GM23338 (cell line): ENCODE measurements at regions not wholly inside any gene's neighbourhood (a gene's known extent, or its start where the extent isn't known, plus 50 kb on each side); places are given as distances from the start of the nearest gene placed in this dataset.
A peak's percentile ranks its signal among the peaks of the same experiment; 100 is the strongest.

ENCODE experiments used
- ATAC-seq: fragments of 200-7000 bp; cut with Tn5 transposase; 3 replicates; pipeline ENCODE4 v1.9.1; 2020
- DNase-seq: peaks from one replicate; pipeline ENCODE4 v3.0.0-alpha.2; 2015; ENCODE audit warnings: low spot score
- H2AFZ ChIP-seq: fragments of 200-600 bp; sonication (generic); 2 replicates; pipeline ENCODE4 v1.8.0; 2016; ENCODE audit warnings: antibody characterized with exemption, mild to moderate bottlenecking, moderate library complexity
- H3F3A ChIP-seq: fragments of 200-600 bp; sonication (generic); replicated peaks from 2 replicates; pipeline ENCODE4 v1.8.0; 2017; ENCODE audit warnings: antibody characterized with exemption, mixed run types, low read depth
- H3K27ac ChIP-seq: fragments of 200-600 bp; sonication (generic); 2 replicates; pipeline ENCODE4 v1.6.1; 2016; ENCODE audit warnings: low read depth
- H3K27me3 ChIP-seq: fragments of 200-600 bp; sonication (generic); 2 replicates; pipeline ENCODE4 v1.8.0; 2016; ENCODE audit warnings: mild to moderate bottlenecking, mixed run types, moderate library complexity; ENCODE audit not compliant: insufficient read depth
- H3K36me3 ChIP-seq: fragments of 200-600 bp; sonication (generic); 2 replicates; pipeline ENCODE4 v1.8.0; 2016; ENCODE audit warnings: mild to moderate bottlenecking; ENCODE audit not compliant: insufficient read depth
- H3K4me1 ChIP-seq: fragments of 200-600 bp; sonication (generic); 2 replicates; pipeline ENCODE4 v1.8.0; 2016; ENCODE audit warnings: mild to moderate bottlenecking, moderate library complexity; ENCODE audit not compliant: insufficient read depth
- H3K4me2 ChIP-seq: fragments of 200-600 bp; sonication (generic); 2 replicates; pipeline ENCODE4 v1.7.1; 2017; ENCODE audit warnings: mixed run types
- H3K4me3 ChIP-seq: fragments of 200-600 bp; sonication (generic); 2 replicates; pipeline ENCODE4 v1.6.1; 2016; ENCODE audit warnings: mixed run types
- H3K79me2 ChIP-seq: fragments of 200-600 bp; sonication (generic); replicated peaks from 2 replicates; pipeline ENCODE4 v1.8.0; 2017; ENCODE audit warnings: mild to moderate bottlenecking; ENCODE audit not compliant: insufficient read depth
- H3K9me2 ChIP-seq: fragments of 200-600 bp; sonication (generic); 2 replicates; pipeline ENCODE4 v1.8.0; 2017; ENCODE audit not compliant: insufficient read depth
- H4K20me1 ChIP-seq: fragments of 200-600 bp; sonication (generic); replicated peaks from 2 replicates; pipeline ENCODE4 v1.8.0; 2017; ENCODE audit warnings: mild to moderate bottlenecking; ENCODE audit not compliant: insufficient read depth
- H3K27ac Mint-ChIP-seq: 2 replicates; pipeline ENCODE4 v1.8.0; 2020; ENCODE audit warnings: inconsistent platforms, mild to moderate bottlenecking, moderate library complexity, mixed read lengths
- H3K27me3 Mint-ChIP-seq: 3 replicates; pipeline ENCODE4 v1.8.0; 2022; ENCODE audit warnings: low read depth, mild to moderate bottlenecking, moderate library complexity, mixed read lengths, inconsistent platforms; ENCODE audit not compliant: insufficient read depth, poor library complexity
- H3K36me3 Mint-ChIP-seq: 3 replicates; pipeline ENCODE4 v1.8.0; 2021; ENCODE audit warnings: low read depth, mild to moderate bottlenecking, inconsistent platforms, moderate library complexity, mixed read lengths
- H3K4me1 Mint-ChIP-seq: 3 replicates; pipeline ENCODE4 v1.8.0; 2020; ENCODE audit warnings: mild to moderate bottlenecking, inconsistent platforms, mixed read lengths
- H3K4me3 Mint-ChIP-seq: 3 replicates; pipeline ENCODE4 v1.8.0; 2021; ENCODE audit warnings: moderate library complexity, mild to moderate bottlenecking, inconsistent platforms, mixed read lengths
- H3K9me3 Mint-ChIP-seq: 3 replicates; pipeline ENCODE4 v1.8.0; 2020; ENCODE audit warnings: moderate library complexity, mild to moderate bottlenecking, inconsistent platforms, mixed read lengths
- CREB1 ChIP-seq: fragments of 250-450 bp; sonication (Bioruptor Pico); IDR thresholded peaks from 2 replicates; pipeline ENCODE4 v1.5.0; 2020; ENCODE audit warnings: low read depth, mild to moderate bottlenecking, moderate library complexity
- EZH2 ChIP-seq: fragments of 200-600 bp; sonication (generic); IDR thresholded peaks from one replicate; pipeline ENCODE4 v1.8.0; 2017; ENCODE audit warnings: antibody characterized with exemption, mild to moderate bottlenecking, low read depth; ENCODE audit not compliant: unreplicated experiment
- EZH2phosphoT487 ChIP-seq: fragments of 200-600 bp; sonication (generic); IDR thresholded peaks from one replicate; pipeline ENCODE4 v1.8.1; 2018; ENCODE audit warnings: antibody characterized with exemption; ENCODE audit not compliant: unreplicated experiment
- JUNB ChIP-seq: IDR thresholded peaks from one replicate; pipeline ENCODE4 v1.6.1; 2016; ENCODE audit warnings: antibody characterized with exemption; ENCODE audit not compliant: unreplicated experiment
- NANOG ChIP-seq: IDR thresholded peaks from 2 replicates; pipeline ENCODE4 v1.6.1; 2016; ENCODE audit warnings: antibody characterized with exemption, borderline replicate concordance
- POLR2AphosphoS5 ChIP-seq: IDR thresholded peaks from 2 replicates; pipeline ENCODE4 v1.6.1; 2016; ENCODE audit warnings: antibody characterized with exemption, low read depth
- ZNF331 ChIP-seq: fragments of 250-450 bp; sonication (Bioruptor Pico); IDR thresholded peaks from 2 replicates; pipeline ENCODE4 v1.5.0; 2020; ENCODE audit warnings: low read depth, mild to moderate bottlenecking, moderate library complexity
- TF ChIP-seq, protein P1 (sequence below), 2 experiments: fragments of 200-600 bp in 1 of 2; sonication (generic) in 1 of 2; conservative IDR thresholded peaks; 2 replicates each; pipeline versions ENCODE4 v1.5.1 to v1.6.1; 2016 to 2017; ENCODE audit warnings: antibody characterized with exemption in 2 of 2, low read depth in 2 of 2, mild to moderate bottlenecking in 2 of 2, moderate library complexity in 1 of 2
- TF ChIP-seq, protein P2 (sequence below): fragments of 250-450 bp; sonication (Bioruptor Pico); IDR thresholded peaks from 2 replicates; pipeline ENCODE4 v1.5.0; 2020; ENCODE audit warnings: mild to moderate bottlenecking, moderate library complexity
- TF ChIP-seq, protein P3 (sequence below): IDR thresholded peaks from 2 replicates; pipeline ENCODE4 v1.6.1; 2016; ENCODE audit warnings: antibody characterized with exemption
- TF ChIP-seq, protein P4 (sequence below): IDR thresholded peaks from one replicate; pipeline ENCODE4 v1.6.1; 2018; ENCODE audit warnings: antibody characterized with exemption; ENCODE audit not compliant: unreplicated experiment

DNA sequence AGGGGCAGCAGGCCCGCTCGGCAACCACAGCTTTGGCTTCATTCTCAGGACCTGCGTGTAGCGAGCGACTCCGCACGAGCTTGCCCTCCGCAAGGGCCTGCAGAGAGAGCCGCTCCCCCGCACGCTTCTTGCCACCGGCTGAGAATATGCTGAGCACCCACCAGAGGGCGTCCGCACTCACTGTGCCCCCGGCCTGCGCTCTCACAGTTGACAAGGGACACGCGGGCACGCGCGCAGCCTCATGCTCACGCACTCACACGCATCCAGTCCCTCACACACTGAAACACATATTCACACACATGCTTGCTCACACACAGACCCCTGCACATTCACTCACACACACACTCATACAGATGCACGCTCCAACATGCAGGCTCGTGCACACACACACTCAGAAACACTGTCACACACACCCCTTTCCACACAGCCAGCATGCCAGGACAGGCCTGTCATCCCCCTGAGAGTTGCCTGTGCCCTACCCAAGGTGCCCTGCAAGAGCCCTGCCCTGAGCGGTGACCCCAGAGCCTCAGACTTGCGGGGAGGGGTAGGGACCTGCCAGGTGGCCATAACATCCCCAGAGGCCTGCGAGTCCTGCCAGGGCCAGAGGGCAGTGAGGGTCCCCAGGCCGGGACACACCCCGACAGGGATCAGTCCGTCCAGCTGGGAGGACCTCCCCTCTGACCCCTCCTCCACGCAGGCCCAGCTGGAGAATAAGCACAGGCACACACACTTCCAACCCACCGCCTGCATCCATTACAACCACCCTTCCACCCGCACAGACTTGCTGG, 174.1 kb downstream of the BMP7 start (continued):
- TF ChIP-seq CREB1 (CRISPR knock-in tag): 0 out of 2 replicates have a peak, but pooled peaks have one; percentile 21

DNA sequence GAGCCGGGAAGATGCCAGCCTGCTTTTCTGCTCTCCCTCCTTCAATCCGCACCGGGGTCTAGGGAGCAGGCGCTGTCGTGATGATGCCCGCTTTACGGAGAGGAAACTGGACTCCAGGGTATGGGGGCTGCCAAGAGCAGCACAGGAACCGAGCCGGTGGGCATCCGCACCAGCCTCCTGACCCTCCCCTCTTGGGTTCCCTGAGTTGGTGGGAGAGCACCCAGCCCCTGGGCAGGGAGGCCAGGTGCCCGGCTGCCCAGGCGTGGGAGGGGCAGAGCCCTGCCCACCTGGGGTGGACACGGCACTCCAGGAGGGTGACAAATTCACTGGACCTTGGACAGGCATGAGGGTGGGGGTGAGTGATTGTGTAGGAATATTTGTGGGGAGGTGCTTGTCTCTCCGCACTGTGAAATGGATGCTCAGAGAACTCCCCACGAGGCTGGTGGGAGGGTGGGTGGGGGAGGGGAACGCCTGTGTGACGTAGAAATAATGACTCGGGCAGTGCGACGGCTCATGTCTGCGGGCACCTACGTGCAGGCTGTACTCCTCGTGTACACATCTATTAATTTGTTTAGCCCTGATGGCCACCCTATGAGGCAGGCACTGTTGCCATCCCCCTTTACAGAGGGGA, 173.4 kb downstream of the BMP7 start:
- H3K9me3 Mint-ChIP-seq: no peaks in the 10 kb centered on the region; the same call in 2 of the 3 replicates
- no peaks in the 10 kb centered on the region for H3K36me3 Mint-ChIP-seq
- Histone ChIP-seq H3K27me3 (peaks cover 8% of the 10 kb centered on the region; the same call in 1 of the 2 replicates), H4K20me1 (no peaks in the 10 kb centered on the region), H3K4me1 (no peaks in the 10 kb centered on the region), H3K4me3 (no peak overlapping the region), H3K4me2 (no peak overlapping the region), H3F3A (no peaks in the 10 kb centered on the region), H2AFZ (no peak overlapping the region; the same call in 1 of the 2 replicates), H3K27ac (no peak overlapping the region), H3K36me3 (no peaks in the 10 kb centered on the region), H3K9me2 (no peaks in the 10 kb centered on the region), H3K79me2 (no peaks in the 10 kb centered on the region)
- H3K4me1 Mint-ChIP-seq: peaks cover 8% of the 10 kb centered on the region; the same call in 2 of the 3 replicates
- H3K4me3 Mint-ChIP-seq: no peak overlapping the region
- no peak for DNase-seq
- no peak for ATAC-seq
- H3K27ac Mint-ChIP-seq: no peak overlapping the region
- peaks cover 20% of the 10 kb centered on the region for H3K27me3 Mint-ChIP-seq
- TF ChIP-seq, protein P1, sequence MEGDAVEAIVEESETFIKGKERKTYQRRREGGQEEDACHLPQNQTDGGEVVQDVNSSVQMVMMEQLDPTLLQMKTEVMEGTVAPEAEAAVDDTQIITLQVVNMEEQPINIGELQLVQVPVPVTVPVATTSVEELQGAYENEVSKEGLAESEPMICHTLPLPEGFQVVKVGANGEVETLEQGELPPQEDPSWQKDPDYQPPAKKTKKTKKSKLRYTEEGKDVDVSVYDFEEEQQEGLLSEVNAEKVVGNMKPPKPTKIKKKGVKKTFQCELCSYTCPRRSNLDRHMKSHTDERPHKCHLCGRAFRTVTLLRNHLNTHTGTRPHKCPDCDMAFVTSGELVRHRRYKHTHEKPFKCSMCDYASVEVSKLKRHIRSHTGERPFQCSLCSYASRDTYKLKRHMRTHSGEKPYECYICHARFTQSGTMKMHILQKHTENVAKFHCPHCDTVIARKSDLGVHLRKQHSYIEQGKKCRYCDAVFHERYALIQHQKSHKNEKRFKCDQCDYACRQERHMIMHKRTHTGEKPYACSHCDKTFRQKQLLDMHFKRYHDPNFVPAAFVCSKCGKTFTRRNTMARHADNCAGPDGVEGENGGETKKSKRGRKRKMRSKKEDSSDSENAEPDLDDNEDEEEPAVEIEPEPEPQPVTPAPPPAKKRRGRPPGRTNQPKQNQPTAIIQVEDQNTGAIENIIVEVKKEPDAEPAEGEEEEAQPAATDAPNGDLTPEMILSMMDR (conservative IDR thresholded peaks at IDR 0.05; ENCODE audit: low read depth in 2 of 2): no peak
- TF ChIP-seq, protein P2, sequence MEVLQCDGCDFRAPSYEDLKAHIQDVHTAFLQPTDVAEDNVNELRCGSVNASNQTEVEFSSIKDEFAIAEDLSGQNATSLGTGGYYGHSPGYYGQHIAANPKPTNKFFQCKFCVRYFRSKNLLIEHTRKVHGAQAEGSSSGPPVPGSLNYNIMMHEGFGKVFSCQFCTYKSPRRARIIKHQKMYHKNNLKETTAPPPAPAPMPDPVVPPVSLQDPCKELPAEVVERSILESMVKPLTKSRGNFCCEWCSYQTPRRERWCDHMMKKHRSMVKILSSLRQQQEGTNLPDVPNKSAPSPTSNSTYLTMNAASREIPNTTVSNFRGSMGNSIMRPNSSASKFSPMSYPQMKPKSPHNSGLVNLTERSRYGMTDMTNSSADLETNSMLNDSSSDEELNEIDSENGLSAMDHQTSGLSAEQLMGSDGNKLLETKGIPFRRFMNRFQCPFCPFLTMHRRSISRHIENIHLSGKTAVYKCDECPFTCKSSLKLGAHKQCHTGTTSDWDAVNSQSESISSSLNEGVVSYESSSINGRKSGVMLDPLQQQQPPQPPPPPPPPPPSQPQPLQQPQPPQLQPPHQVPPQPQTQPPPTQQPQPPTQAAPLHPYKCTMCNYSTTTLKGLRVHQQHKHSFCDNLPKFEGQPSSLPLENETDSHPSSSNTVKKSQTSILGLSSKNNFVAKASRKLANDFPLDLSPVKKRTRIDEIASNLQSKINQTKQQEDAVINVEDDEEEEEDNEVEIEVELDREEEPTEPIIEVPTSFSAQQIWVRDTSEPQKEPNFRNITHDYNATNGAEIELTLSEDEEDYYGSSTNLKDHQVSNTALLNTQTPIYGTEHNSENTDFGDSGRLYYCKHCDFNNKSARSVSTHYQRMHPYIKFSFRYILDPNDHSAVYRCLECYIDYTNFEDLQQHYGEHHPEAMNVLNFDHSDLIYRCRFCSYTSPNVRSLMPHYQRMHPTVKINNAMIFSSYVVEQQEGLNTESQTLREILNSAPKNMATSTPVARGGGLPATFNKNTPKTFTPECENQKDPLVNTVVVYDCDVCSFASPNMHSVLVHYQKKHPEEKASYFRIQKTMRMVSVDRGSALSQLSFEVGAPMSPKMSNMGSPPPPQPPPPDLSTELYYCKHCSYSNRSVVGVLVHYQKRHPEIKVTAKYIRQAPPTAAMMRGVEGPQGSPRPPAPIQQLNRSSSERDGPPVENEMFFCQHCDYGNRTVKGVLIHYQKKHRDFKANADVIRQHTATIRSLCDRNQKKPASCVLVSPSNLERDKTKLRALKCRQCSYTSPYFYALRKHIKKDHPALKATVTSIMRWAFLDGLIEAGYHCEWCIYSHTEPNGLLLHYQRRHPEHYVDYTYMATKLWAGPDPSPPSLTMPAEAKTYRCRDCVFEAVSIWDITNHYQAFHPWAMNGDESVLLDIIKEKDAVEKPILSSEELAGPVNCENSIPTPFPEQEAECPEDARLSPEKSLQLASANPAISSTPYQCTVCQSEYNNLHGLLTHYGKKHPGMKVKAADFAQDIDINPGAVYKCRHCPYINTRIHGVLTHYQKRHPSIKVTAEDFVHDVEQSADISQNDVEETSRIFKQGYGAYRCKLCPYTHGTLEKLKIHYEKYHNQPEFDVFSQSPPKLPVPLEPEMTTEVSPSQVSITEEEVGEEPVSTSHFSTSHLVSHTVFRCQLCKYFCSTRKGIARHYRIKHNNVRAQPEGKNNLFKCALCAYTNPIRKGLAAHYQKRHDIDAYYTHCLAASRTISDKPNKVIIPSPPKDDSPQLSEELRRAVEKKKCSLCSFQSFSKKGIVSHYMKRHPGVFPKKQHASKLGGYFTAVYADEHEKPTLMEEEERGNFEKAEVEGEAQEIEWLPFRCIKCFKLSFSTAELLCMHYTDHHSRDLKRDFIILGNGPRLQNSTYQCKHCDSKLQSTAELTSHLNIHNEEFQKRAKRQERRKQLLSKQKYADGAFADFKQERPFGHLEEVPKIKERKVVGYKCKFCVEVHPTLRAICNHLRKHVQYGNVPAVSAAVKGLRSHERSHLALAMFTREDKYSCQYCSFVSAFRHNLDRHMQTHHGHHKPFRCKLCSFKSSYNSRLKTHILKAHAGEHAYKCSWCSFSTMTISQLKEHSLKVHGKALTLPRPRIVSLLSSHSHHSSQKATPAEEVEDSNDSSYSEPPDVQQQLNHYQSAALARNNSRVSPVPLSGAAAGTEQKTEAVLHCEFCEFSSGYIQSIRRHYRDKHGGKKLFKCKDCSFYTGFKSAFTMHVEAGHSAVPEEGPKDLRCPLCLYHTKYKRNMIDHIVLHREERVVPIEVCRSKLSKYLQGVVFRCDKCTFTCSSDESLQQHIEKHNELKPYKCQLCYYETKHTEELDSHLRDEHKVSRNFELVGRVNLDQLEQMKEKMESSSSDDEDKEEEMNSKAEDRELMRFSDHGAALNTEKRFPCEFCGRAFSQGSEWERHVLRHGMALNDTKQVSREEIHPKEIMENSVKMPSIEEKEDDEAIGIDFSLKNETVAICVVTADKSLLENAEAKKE: no peak
- TF ChIP-seq EZH2phosphoT487 (no peak), ZNF331 (CRISPR knock-in tag) (no peak), JUNB (no peak), POLR2AphosphoS5 (no peak), CREB1 (CRISPR knock-in tag) (no peak), EZH2 (no peak), NANOG (no peak)
- TF ChIP-seq, protein P3, sequence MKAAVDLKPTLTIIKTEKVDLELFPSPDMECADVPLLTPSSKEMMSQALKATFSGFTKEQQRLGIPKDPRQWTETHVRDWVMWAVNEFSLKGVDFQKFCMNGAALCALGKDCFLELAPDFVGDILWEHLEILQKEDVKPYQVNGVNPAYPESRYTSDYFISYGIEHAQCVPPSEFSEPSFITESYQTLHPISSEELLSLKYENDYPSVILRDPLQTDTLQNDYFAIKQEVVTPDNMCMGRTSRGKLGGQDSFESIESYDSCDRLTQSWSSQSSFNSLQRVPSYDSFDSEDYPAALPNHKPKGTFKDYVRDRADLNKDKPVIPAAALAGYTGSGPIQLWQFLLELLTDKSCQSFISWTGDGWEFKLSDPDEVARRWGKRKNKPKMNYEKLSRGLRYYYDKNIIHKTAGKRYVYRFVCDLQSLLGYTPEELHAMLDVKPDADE: no peak
- TF ChIP-seq, protein P4, sequence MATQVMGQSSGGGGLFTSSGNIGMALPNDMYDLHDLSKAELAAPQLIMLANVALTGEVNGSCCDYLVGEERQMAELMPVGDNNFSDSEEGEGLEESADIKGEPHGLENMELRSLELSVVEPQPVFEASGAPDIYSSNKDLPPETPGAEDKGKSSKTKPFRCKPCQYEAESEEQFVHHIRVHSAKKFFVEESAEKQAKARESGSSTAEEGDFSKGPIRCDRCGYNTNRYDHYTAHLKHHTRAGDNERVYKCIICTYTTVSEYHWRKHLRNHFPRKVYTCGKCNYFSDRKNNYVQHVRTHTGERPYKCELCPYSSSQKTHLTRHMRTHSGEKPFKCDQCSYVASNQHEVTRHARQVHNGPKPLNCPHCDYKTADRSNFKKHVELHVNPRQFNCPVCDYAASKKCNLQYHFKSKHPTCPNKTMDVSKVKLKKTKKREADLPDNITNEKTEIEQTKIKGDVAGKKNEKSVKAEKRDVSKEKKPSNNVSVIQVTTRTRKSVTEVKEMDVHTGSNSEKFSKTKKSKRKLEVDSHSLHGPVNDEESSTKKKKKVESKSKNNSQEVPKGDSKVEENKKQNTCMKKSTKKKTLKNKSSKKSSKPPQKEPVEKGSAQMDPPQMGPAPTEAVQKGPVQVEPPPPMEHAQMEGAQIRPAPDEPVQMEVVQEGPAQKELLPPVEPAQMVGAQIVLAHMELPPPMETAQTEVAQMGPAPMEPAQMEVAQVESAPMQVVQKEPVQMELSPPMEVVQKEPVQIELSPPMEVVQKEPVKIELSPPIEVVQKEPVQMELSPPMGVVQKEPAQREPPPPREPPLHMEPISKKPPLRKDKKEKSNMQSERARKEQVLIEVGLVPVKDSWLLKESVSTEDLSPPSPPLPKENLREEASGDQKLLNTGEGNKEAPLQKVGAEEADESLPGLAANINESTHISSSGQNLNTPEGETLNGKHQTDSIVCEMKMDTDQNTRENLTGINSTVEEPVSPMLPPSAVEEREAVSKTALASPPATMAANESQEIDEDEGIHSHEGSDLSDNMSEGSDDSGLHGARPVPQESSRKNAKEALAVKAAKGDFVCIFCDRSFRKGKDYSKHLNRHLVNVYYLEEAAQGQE: no peak
